ENCODE measurements at regions not wholly inside any gene's neighbourhood (a gene's known extent, or its start where the extent isn't known, plus 50 kb on each side); places are given as distances from the start of the nearest gene placed in this dataset.

DNA sequence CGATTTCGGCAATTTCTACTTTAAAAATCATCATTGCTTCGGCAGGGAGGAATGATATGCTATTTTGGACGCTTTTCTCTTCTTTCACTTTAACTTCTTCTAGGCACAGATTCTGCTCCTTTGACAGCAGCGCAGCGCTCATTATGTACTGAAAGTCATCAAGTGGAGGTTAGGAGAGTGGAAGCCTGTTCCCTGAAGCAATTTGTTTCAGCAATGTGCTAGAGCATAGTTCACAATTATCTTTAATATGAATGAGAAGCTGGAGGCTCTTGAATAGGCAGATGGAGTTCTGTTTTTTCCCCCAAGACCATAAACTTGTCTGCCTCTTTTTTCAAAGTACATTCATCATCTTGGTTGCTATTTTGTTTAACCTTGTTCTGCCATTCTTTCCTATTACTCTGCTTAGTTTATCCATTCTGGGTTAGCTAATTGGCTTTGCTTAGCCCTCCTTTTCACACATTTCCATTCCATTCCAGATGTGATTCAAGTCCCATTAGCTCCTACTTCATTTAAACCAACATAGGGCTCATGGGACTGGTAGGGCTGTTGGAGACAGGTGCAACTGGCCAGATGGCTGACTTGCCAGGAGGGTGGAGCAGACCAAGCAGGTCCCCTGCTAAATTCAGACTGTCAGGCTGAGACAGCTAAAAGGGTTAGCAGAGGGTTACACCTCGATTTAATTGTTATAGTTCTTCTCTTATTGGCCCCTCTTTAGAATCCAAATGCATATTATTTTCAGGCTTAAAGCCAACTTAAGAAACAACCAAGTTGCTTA is 534.7 kb upstream of the CBLB start:
- no peak overlapping the region for H3K4me3 ChIP-seq (replicated peaks; ENCODE audit: insufficient read depth, low read length)

GRCh38 chr3:106413683-106414082 is 544.9 kb upstream of the CBLB start:
- Histone ChIP-seq H3K4me3 (replicated peaks; ENCODE audit: insufficient read depth, low read length) (no peak overlapping the region), H3K27ac (replicated peaks) (no peak overlapping the region), H3K27me3 (ENCODE audit: insufficient read depth, poor library complexity, severe bottlenecking) (no peaks in the 10 kb centered on the region)
- TF ChIP-seq GABPA (IDR thresholded peaks at IDR 0.05; ENCODE audit: low read depth) (no peak), SPI1 (IDR thresholded peaks at IDR 0.05; ENCODE audit: borderline replicate concordance, low read depth) (no peak), POLR2AphosphoS5 (IDR thresholded peaks at IDR 0.05; ENCODE audit: low read depth) (no peak), REST (IDR thresholded peaks at IDR 0.05; ENCODE audit: insufficient replicate concordance, low read depth) (no peak)
- TF ChIP-seq, protein P1, sequence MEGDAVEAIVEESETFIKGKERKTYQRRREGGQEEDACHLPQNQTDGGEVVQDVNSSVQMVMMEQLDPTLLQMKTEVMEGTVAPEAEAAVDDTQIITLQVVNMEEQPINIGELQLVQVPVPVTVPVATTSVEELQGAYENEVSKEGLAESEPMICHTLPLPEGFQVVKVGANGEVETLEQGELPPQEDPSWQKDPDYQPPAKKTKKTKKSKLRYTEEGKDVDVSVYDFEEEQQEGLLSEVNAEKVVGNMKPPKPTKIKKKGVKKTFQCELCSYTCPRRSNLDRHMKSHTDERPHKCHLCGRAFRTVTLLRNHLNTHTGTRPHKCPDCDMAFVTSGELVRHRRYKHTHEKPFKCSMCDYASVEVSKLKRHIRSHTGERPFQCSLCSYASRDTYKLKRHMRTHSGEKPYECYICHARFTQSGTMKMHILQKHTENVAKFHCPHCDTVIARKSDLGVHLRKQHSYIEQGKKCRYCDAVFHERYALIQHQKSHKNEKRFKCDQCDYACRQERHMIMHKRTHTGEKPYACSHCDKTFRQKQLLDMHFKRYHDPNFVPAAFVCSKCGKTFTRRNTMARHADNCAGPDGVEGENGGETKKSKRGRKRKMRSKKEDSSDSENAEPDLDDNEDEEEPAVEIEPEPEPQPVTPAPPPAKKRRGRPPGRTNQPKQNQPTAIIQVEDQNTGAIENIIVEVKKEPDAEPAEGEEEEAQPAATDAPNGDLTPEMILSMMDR (IDR thresholded peaks at IDR 0.05; ENCODE audit: insufficient read depth, low read length) = no peak
- no peak for DNase-seq (ENCODE audit: low read depth in 1 of 2, low spot score in 1 of 2)

More for the DNA sequence above, 534.7 kb upstream of the CBLB start:
- H3K27me3 ChIP-seq (ENCODE audit: insufficient read depth, poor library complexity, severe bottlenecking) = no peaks in the 10 kb centered on the region
- H3K27ac ChIP-seq (replicated peaks) = no peak overlapping the region
- no peak for DNase-seq (ENCODE audit: low read depth in 1 of 2, low spot score in 1 of 2)
- TF ChIP-seq POLR2AphosphoS5 (IDR thresholded peaks at IDR 0.05; ENCODE audit: low read depth) = no peak
- no peak for TF ChIP-seq REST (IDR thresholded peaks at IDR 0.05; ENCODE audit: insufficient replicate concordance, low read depth)
- TF ChIP-seq SPI1 (IDR thresholded peaks at IDR 0.05; ENCODE audit: borderline replicate concordance, low read depth) = no peak
- TF ChIP-seq, protein P1 (IDR thresholded peaks at IDR 0.05; ENCODE audit: insufficient read depth, low read length) = no peak
- no peak for TF ChIP-seq GABPA (IDR thresholded peaks at IDR 0.05; ENCODE audit: low read depth)

DNA sequence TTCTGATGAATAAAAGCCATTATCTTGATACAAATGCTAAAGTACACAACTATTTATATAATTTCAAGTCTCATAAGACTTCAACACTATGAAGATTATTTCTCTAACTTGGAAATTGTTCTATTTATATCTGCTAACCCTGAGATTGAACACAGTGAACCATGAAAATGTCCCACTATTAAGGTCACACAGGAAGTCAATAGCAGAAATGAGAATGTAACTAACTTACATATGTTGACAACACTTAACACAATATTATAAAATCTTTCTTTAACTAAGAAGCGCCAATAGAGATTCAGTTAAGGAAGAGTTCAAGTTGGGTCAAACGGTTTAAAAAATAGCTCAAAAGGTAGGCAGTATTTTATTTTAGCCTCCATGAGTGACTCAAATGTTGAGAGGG is 551.8 kb upstream of the CBLB start:
- no peak for DNase-seq (ENCODE audit: low read depth in 1 of 2, low spot score in 1 of 2)
- TF ChIP-seq GABPA (IDR thresholded peaks at IDR 0.05; ENCODE audit: low read depth) (no peak), REST (IDR thresholded peaks at IDR 0.05; ENCODE audit: insufficient replicate concordance, low read depth) (no peak), POLR2AphosphoS5 (IDR thresholded peaks at IDR 0.05; ENCODE audit: low read depth) (no peak), SPI1 (IDR thresholded peaks at IDR 0.05; ENCODE audit: borderline replicate concordance, low read depth) (no peak)
- TF ChIP-seq, protein P1 (IDR thresholded peaks at IDR 0.05; ENCODE audit: insufficient read depth, low read length) = no peak
- Histone ChIP-seq H3K27ac (replicated peaks) (no peak overlapping the region), H3K27me3 (ENCODE audit: insufficient read depth, poor library complexity, severe bottlenecking) (no peaks in the 10 kb centered on the region), H3K4me3 (replicated peaks; ENCODE audit: insufficient read depth, low read length) (no peak overlapping the region)

Data from HL-60 (cell line).